K562 (cell line): ENCODE measurements at regions not wholly inside any gene's neighbourhood (a gene's known extent, or its start where the extent isn't known, plus 50 kb on each side); places are given as distances from the start of the nearest gene placed in this dataset.

ENCODE experiments used
- ATAC-seq: fragments of 200-7000 bp; cut with Tn5 transposase; 3 replicates; pipeline ENCODE4 v1.9.1; 2020; ENCODE audit warnings: moderate library complexity
- BruUV-seq: library from RNA; stranded (reverse); fragments of 400-500 nt; replicated peaks from 2 replicates; lab custom pipeline; 2021; lab: Mats Ljungman, UMichigan
- CTCF ChIA-PET: fragments of 300-600 bp; formaldehyde crosslinking; extraction: SDS; loops from one replicate; lab custom pipeline; 2021; ENCODE audit warnings: low intra/inter-chr PET ratio; lab: Yijun Ruan, JAX
- POLR2A ChIA-PET: fragments of 300-600, 350-650 bp; sonication (Branson Sonifier 250); formaldehyde crosslinking; extraction: SDS; loops from one replicate; lab custom pipeline; 2021; ENCODE audit warnings: antibody characterized with exemption, inconsistent platforms; lab: Yijun Ruan, JAX
- DNase-seq, 4 experiments: peaks; one replicate each; pipeline versions ENCODE4 v3.0.0 to v3.0.0-alpha.2; 2011 to 2018; ENCODE audit warnings: low spot score in 3 of 4, mixed read lengths in 3 of 4; ENCODE audit errors: extremely low read depth in 1 of 4
- FAIRE-seq: peaks from 2 replicates; lab custom pipeline; 2011; peaks lifted over from hg19 to GRCh38; lab: Jason Lieb, UNC
- H2AFZ ChIP-seq: 2 replicates; pipeline ENCODE4 v1.6.0; 2011; ENCODE audit warnings: low read depth, low read length, control low read depth, inconsistent platforms
- H3K27ac ChIP-seq: fragments of 200-600 bp; 3 replicates; pipeline ENCODE4 v1.8.0; 2011; ENCODE audit warnings: low read depth, mild to moderate bottlenecking, control low read depth, inconsistent platforms, low read length, moderate library complexity, mixed read lengths; ENCODE audit errors: extremely low read depth
- H3K27me3 ChIP-seq, 2 experiments: fragments of 300-600 bp in 1 of 2; 2 replicates in 1 of 2; 3 replicates in 1 of 2; pipeline versions ENCODE4 v1.6.0 to v1.8.0; 2011; ENCODE audit warnings: inconsistent platforms in 2 of 2, low read length in 2 of 2, mild to moderate bottlenecking in 1 of 2, mixed read lengths in 1 of 2, moderate library complexity in 1 of 2; ENCODE audit not compliant: control insufficient read depth in 2 of 2, insufficient read depth in 2 of 2
- H3K36me3 ChIP-seq: fragments of 300-600 bp; 3 replicates; pipeline ENCODE4 v1.8.0; 2011; ENCODE audit warnings: mild to moderate bottlenecking, low read length, inconsistent platforms; ENCODE audit not compliant: control insufficient read depth, insufficient read depth
- H3K4me1 ChIP-seq, 2 experiments: fragments of 200-600 bp in 1 of 2; replicated peaks in 1 of 2; 2 replicates in 1 of 2; 3 replicates in 1 of 2; pipeline versions ENCODE4 v1.5.1 to v1.8.0; 2011; ENCODE audit warnings: inconsistent platforms in 2 of 2, low read length in 2 of 2, mild to moderate bottlenecking in 1 of 2, mixed read lengths in 1 of 2, moderate library complexity in 1 of 2; ENCODE audit not compliant: control insufficient read depth in 2 of 2, insufficient read depth in 2 of 2
- H3K4me2 ChIP-seq: 2 replicates; pipeline ENCODE4 v1.6.1; 2011; ENCODE audit warnings: low read length, control low read depth, inconsistent platforms, mixed read lengths; ENCODE audit not compliant: insufficient read depth
- H3K4me3 ChIP-seq: fragments of 200-600 bp; sonication (generic), shearing (Covaris generic); 2 replicates; pipeline ENCODE4 v1.5.1; 2016; ENCODE audit warnings: control low read depth, inconsistent platforms
- H3K79me2 ChIP-seq: fragments of 200-600 bp; 3 replicates; pipeline ENCODE4 v1.8.0; 2011; ENCODE audit warnings: low read length, inconsistent platforms; ENCODE audit not compliant: control insufficient read depth, insufficient read depth
- H3K9ac ChIP-seq, 2 experiments: 2 replicates each; pipeline versions ENCODE4 v1.6.0 to v1.6.1; 2011; ENCODE audit warnings: low read depth in 2 of 2, low read length in 2 of 2, control low read depth in 1 of 2, inconsistent platforms in 1 of 2, mild to moderate bottlenecking in 1 of 2, mixed read lengths in 1 of 2; ENCODE audit not compliant: insufficient read depth in 1 of 2
- H3K9me1 ChIP-seq: one replicate; pipeline ENCODE4 v1.6.0; 2011; ENCODE audit warnings: inconsistent platforms, mild to moderate bottlenecking, low read length, moderate library complexity; ENCODE audit not compliant: control insufficient read depth, insufficient read depth
- H3K9me3 ChIP-seq: replicated peaks from 2 replicates; pipeline ENCODE4 v1.5.1; 2011; ENCODE audit warnings: low read depth, low read length, inconsistent platforms; ENCODE audit not compliant: control insufficient read depth, insufficient read depth
- H4K20me1 ChIP-seq: replicated peaks from 2 replicates; pipeline ENCODE4 v1.6.1; 2011; ENCODE audit warnings: low read length, inconsistent platforms, mixed read lengths; ENCODE audit not compliant: control insufficient read depth, insufficient read depth
- ARID4B ChIP-seq: sonication (generic); formaldehyde crosslinking; IDR thresholded peaks from 2 replicates; pipeline ENCODE4 v1.8.0; 2022; ENCODE audit warnings: mild to moderate bottlenecking, missing genetic modification reagents
- EHMT2 ChIP-seq: fragments of 450-650 bp; IDR thresholded peaks from 2 replicates; pipeline ENCODE4 v1.6.1; 2018; ENCODE audit warnings: antibody characterized with exemption
- MECOM ChIP-seq: fragments of 250-450 bp; sonication (Bioruptor Pico); IDR thresholded peaks from 2 replicates; pipeline ENCODE4 v1.8.0; 2022; ENCODE audit warnings: inconsistent platforms
- ZBTB1 ChIP-seq: sonication (generic); formaldehyde crosslinking; IDR thresholded peaks from 2 replicates; pipeline ENCODE4 v1.8.1; 2023; ENCODE audit warnings: missing genetic modification reagents, low read depth, mild to moderate bottlenecking, borderline replicate concordance
- ZBTB7A ChIP-seq: IDR thresholded peaks from 2 replicates; pipeline ENCODE4 v1.6.1; 2011; ENCODE audit warnings: low read depth, mild to moderate bottlenecking, low read length, moderate library complexity, borderline replicate concordance; ENCODE audit not compliant: control insufficient read depth
- in situ Hi-C: fragments of 300-500 bp; cut with MboI; formaldehyde crosslinking; loops from 4 replicates; pipeline ENCODE4 v1.15.0; 2018; ENCODE audit warnings: inconsistent platforms, mixed read lengths
- intact Hi-C: fragments of 100-400 bp; cut with micrococcal nuclease; formaldehyde crosslinking; loops from 2 replicates; pipeline ENCODE4 v1.14.2; 2022
- TF ChIP-seq, protein P1 (sequence below): sonication (generic); formaldehyde crosslinking; IDR thresholded peaks from 2 replicates; pipeline ENCODE4 v1.8.1; 2023; ENCODE audit warnings: mild to moderate bottlenecking, missing genetic modification reagents

DNA sequence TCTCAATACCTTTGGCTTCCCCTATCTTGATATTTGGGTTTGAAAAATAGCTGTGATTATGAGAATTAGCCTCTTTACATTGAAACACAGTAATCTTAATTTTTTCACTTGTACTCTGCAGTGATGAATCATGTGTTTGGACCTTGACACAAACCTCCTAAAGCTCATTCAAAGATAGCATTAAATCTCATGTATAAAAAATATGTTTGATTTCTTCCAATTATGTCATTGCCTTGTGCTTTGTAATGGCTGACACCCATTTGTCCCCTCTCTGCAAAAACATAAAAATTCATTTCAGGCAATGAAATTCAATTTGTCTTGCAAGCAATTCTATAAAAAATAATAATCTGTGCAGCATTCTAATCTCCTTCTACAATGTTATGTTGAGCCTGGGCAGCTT is 422.4 kb upstream of the BOD1L1 start:
- FAIRE-seq, result no peak
- no peak for TF ChIP-seq ZBTB7A
- no peak for TF ChIP-seq MECOM
- TF ChIP-seq EHMT2, result no peak
- no peak for TF ChIP-seq ZBTB1 (CRISPR knock-in tag)
- TF ChIP-seq ARID4B, result no peak
- TF ChIP-seq, protein P1, sequence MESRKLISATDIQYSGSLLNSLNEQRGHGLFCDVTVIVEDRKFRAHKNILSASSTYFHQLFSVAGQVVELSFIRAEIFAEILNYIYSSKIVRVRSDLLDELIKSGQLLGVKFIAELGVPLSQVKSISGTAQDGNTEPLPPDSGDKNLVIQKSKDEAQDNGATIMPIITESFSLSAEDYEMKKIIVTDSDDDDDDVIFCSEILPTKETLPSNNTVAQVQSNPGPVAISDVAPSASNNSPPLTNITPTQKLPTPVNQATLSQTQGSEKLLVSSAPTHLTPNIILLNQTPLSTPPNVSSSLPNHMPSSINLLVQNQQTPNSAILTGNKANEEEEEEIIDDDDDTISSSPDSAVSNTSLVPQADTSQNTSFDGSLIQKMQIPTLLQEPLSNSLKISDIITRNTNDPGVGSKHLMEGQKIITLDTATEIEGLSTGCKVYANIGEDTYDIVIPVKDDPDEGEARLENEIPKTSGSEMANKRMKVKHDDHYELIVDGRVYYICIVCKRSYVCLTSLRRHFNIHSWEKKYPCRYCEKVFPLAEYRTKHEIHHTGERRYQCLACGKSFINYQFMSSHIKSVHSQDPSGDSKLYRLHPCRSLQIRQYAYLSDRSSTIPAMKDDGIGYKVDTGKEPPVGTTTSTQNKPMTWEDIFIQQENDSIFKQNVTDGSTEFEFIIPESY, result no peak
- no peaks in the 10 kb centered on the region for H3K9me1 ChIP-seq
- H3K9me3 ChIP-seq, result no peaks in the 10 kb centered on the region
- H3K4me2 ChIP-seq, result no peak overlapping the region
- ChIA-PET POLR2A (interaction anchor here (0.6 kb wide), 1 partner anchor 1281 kb away, joined by 3 read pairs; no protein-coding TSS in a partner anchor), CTCF (no interaction called here)
- intact Hi-C loops, result no loop called here
- no peak for ATAC-seq
- no TSS peak for BruUV-seq
- no peak overlapping the region for H3K4me3 ChIP-seq
- no peaks in the 10 kb centered on the region for H3K27me3 ChIP-seq
- no peak overlapping the region for H3K9ac ChIP-seq
- no peak overlapping the region for H3K27ac ChIP-seq
- H2AFZ ChIP-seq, result no peak overlapping the region
- no peaks in the 10 kb centered on the region for H3K36me3 ChIP-seq
- no peaks in the 10 kb centered on the region for H4K20me1 ChIP-seq
- no peaks in the 10 kb centered on the region for H3K4me1 ChIP-seq
- H3K79me2 ChIP-seq, result no peaks in the 10 kb centered on the region
- in situ Hi-C loops, result no loop called here
- no peak for DNase-seq
